DMS 273 (cell line): ENCODE measurements at regions not wholly inside any gene's neighbourhood (a gene's known extent, or its start where the extent isn't known, plus 50 kb on each side); places are given as distances from the start of the nearest gene placed in this dataset.

Experiments used
- DNase-seq: peaks from one replicate; lab custom pipeline; 2025; ENCODE audit not compliant: unreplicated experiment; lab: John Stamatoyannopoulos, UW

DNA sequence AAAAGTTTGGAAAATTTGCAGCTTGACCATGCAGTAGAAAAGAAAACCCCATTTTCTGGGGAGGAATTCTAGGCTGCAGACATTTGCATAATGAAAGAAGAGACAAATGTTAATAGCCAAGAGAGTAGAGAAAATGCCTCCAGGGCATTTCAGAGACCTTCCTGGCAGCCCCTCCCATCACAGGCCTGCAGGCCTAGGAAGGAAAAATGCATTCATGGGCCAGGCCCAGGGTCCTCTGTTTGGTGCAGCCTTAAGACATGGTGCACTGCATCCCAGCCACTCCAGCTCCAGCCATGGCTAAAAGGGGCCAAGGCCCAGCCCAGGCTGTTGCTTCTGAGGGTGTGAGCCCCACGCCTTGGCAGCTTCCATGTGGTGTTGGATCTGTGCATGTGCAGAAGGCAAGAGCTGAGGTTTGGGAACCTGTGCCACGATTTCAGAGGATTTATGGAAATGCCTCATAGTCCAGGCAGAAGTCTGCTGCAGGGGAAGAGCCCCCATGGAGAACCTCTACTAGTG, 75.0 kb upstream of the OR13F1 start:
- DNase-seq: no peak

DNA sequence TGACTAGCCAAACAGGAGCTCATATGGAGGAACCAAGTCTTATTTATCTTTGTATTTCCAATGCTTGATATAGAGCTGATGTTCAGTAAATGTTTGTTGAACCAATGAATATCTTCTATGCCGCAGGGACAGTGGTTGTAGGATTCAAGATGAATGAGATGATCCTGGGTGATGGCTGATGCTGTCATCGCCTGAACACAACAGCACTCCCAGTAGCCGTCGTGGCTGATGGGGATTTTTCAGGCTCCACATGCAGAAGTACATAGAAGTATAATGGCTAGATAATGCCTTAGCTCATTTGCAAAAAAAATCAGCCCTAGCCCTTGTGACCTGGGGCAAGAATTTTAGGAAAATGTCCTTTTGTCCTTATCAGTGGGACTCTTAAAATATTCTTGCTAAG, 69.0 kb upstream of the OR13F1 start:
- DNase-seq: no peak

DNA sequence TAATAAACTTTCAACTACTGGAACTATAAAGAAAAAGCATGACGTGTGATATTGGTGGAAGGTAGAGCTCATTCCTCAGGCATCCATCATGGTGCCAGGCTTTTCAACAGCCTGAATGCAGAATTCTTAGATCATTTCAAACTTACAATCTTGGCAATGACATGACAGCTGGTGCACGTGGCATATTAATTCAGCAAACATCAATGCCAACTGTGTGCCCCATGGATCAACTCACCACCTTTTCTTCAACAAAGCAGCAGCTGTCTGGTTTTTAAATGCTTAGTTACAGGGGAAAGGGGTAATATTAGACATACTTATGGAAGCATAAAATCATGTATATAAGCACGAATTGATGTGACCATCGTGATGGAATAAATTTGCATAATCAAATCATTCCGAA, 56.0 kb upstream of the OR13F1 start:
- DNase-seq: peak; percentile 82
